Hepatocyte (in vitro differentiated cells): ENCODE measurements at regions not wholly inside any gene's neighbourhood (a gene's known extent, or its start where the extent isn't known, plus 50 kb on each side); places are given as distances from the start of the nearest gene placed in this dataset.

Source experiments
- DNase-seq: peaks from one replicate; pipeline ENCODE4 v3.0.0-alpha.2; 2016; ENCODE audit warnings: low spot score
- H2AFZ ChIP-seq: fragments of 200-600 bp; sonication (generic); 2 replicates; pipeline ENCODE4 v1.6.0; 2016; ENCODE audit warnings: antibody characterized with exemption, mild to moderate bottlenecking
- H3K27ac ChIP-seq: fragments of 200-600 bp; sonication (generic); 2 replicates; pipeline ENCODE4 v1.5.1; 2016; ENCODE audit warnings: mild to moderate bottlenecking
- H3K27me3 ChIP-seq: fragments of 200-600 bp; sonication (generic); 2 replicates; pipeline ENCODE4 v1.6.1; 2016
- H3K36me3 ChIP-seq: fragments of 200-600 bp; sonication (generic); replicated peaks from 2 replicates; pipeline ENCODE4 v1.5.1; 2016; ENCODE audit warnings: low read depth; ENCODE audit not compliant: insufficient read depth
- H3K4me1 ChIP-seq: fragments of 200-600 bp; sonication (generic); 2 replicates; pipeline ENCODE4 v1.5.1; 2016; ENCODE audit warnings: mild to moderate bottlenecking, moderate library complexity; ENCODE audit not compliant: insufficient read depth
- H3K4me2 ChIP-seq: fragments of 200-600 bp; sonication (generic); 2 replicates; pipeline ENCODE4 v1.6.0; 2016
- H3K4me3 ChIP-seq: fragments of 200-600 bp; sonication (generic); 2 replicates; pipeline ENCODE4 v1.5.1; 2016; ENCODE audit warnings: mild to moderate bottlenecking
- H3K79me2 ChIP-seq: fragments of 200-600 bp; sonication (generic); 2 replicates; pipeline ENCODE4 v1.6.0; 2017; ENCODE audit warnings: mild to moderate bottlenecking
- H3K9me2 ChIP-seq: fragments of 200-600 bp; sonication (generic); replicated peaks from 2 replicates; pipeline ENCODE4 v1.6.0; 2017; ENCODE audit warnings: mild to moderate bottlenecking; ENCODE audit not compliant: insufficient read depth
- H3K9me3 ChIP-seq: fragments of 200-600 bp; sonication (generic); 2 replicates; pipeline ENCODE4 v1.5.1; 2016; ENCODE audit warnings: low read depth, mild to moderate bottlenecking
- H4K20me1 ChIP-seq: fragments of 200-600 bp; sonication (generic); 2 replicates; pipeline ENCODE4 v1.6.0; 2016; ENCODE audit warnings: mild to moderate bottlenecking; ENCODE audit not compliant: insufficient read depth, poor library complexity, severe bottlenecking
- CTCF ChIP-seq: fragments of 200-600 bp; sonication (generic); IDR thresholded peaks from 2 replicates; pipeline ENCODE4 v1.5.1; 2016; ENCODE audit warnings: antibody characterized with exemption, mild to moderate bottlenecking; ENCODE audit not compliant: poor library complexity
- EZH2 ChIP-seq: fragments of 200-600 bp; sonication (generic); IDR thresholded peaks from 2 replicates; pipeline ENCODE4 v1.6.1; 2016; ENCODE audit warnings: antibody characterized with exemption, mild to moderate bottlenecking, borderline replicate concordance
- EZH2phosphoT487 ChIP-seq: fragments of 200-600 bp; sonication (generic); IDR thresholded peaks from one replicate; pipeline ENCODE4 v1.6.1; 2018; ENCODE audit warnings: antibody characterized with exemption, mild to moderate bottlenecking, low read depth, moderate library complexity; ENCODE audit not compliant: unreplicated experiment, severe bottlenecking
- WGBS: methylation state at CpG from one replicate; pipeline ENCODE4 v1.1.6; 2016; ENCODE audit warnings: low lambda C conversion rate; ENCODE audit errors: missing lambda C conversion rate; 5-methylcytosine and 5-hydroxymethylcytosine counted together

- Histone ChIP-seq H3K79me2 (no peaks in the 10 kb centered on the region), H4K20me1 (no peaks in the 10 kb centered on the region), H3K4me2 (no peak overlapping the region), H3K4me3 (no peak overlapping the region), H3K27ac (no peak overlapping the region), H3K9me2 (no peaks in the 10 kb centered on the region), H3K36me3 (no peaks in the 10 kb centered on the region), H2AFZ (no peak overlapping the region), H3K9me3 (peaks cover 4% of the 10 kb centered on the region), H3K27me3 (no peaks in the 10 kb centered on the region), H3K4me1 (no peaks in the 10 kb centered on the region)
- DNase-seq, result no peak
- WGBS, result 98% methylated on average over 4 of the region's 4 CpGs
- no peak for TF ChIP-seq CTCF
- TF ChIP-seq EZH2, result no peak
- no peak for TF ChIP-seq EZH2phosphoT487
These were observed 145.4 kb downstream of the AEBP2 start for GRCh38 chr12:19584732-19585131.

GRCh38 chr12:19588951-19589350 is 149.7 kb downstream of the AEBP2 start:
- no peak overlapping the region for H2AFZ ChIP-seq
- DNase-seq, result no peak
- no peaks in the 10 kb centered on the region for H3K27me3 ChIP-seq
- H3K9me3 ChIP-seq, result no peaks in the 10 kb centered on the region
- no peaks in the 10 kb centered on the region for H3K79me2 ChIP-seq
- no peaks in the 10 kb centered on the region for H3K36me3 ChIP-seq
- H4K20me1 ChIP-seq, result no peaks in the 10 kb centered on the region
- 86% methylated on average over 5 of the region's 5 CpGs for whole genome bisulfite sequencing
- no peaks in the 10 kb centered on the region for H3K9me2 ChIP-seq
- no peak overlapping the region for H3K4me2 ChIP-seq
- H3K4me1 ChIP-seq, result no peaks in the 10 kb centered on the region
- no peak overlapping the region for H3K27ac ChIP-seq
- no peak for TF ChIP-seq EZH2
- no peak for TF ChIP-seq EZH2phosphoT487
- TF ChIP-seq CTCF, result no peak
- no peak overlapping the region for H3K4me3 ChIP-seq

GRCh38 chr12:19591951-19592350 is 152.7 kb downstream of the AEBP2 start:
- Histone ChIP-seq H2AFZ (no peak overlapping the region), H3K27me3 (no peaks in the 10 kb centered on the region), H3K79me2 (no peaks in the 10 kb centered on the region), H3K9me3 (no peaks in the 10 kb centered on the region), H4K20me1 (no peaks in the 10 kb centered on the region), H3K27ac (no peak overlapping the region), H3K4me3 (no peak overlapping the region), H3K4me2 (no peak overlapping the region), H3K4me1 (no peaks in the 10 kb centered on the region), H3K9me2 (no peaks in the 10 kb centered on the region), H3K36me3 (no peaks in the 10 kb centered on the region)
- 93% methylated on average over 3 of the region's 3 CpGs for WGBS
- TF ChIP-seq EZH2phosphoT487, result no peak
- no peak for TF ChIP-seq EZH2
- no peak for TF ChIP-seq CTCF
- DNase-seq, result no peak
